DOHH2 (cell line): ENCODE measurements at regions not wholly inside any gene's neighbourhood (a gene's known extent, or its start where the extent isn't known, plus 50 kb on each side); places are given as distances from the start of the nearest gene placed in this dataset.

Source experiments
- H3F3A ChIP-seq: fragments of 200-600 bp; sonication (generic), shearing (Covaris generic); 2 replicates; pipeline ENCODE4 v1.6.0; 2016; ENCODE audit warnings: antibody characterized with exemption, mild to moderate bottlenecking; ENCODE audit not compliant: control insufficient read depth, insufficient read depth
- H3K27ac ChIP-seq: fragments of 200-600 bp; sonication (generic); 2 replicates; pipeline ENCODE4 v1.5.1; 2014; ENCODE audit warnings: low read depth, mild to moderate bottlenecking, low read length, moderate library complexity
- H3K27me3 ChIP-seq: fragments of 200-600 bp; sonication (generic); 2 replicates; pipeline ENCODE4 v1.6.1; 2014; ENCODE audit warnings: mild to moderate bottlenecking, low read length, mixed read lengths; ENCODE audit not compliant: control insufficient read depth
- H3K36me3 ChIP-seq: fragments of 200-600 bp; sonication (generic); 2 replicates; pipeline ENCODE4 v1.6.1; 2014; ENCODE audit warnings: mild to moderate bottlenecking, low read length, moderate library complexity, mixed read lengths; ENCODE audit not compliant: control insufficient read depth
- H3K4me1 ChIP-seq: fragments of 200-600 bp; sonication (generic); 2 replicates; pipeline ENCODE4 v1.6.1; 2014; ENCODE audit warnings: mild to moderate bottlenecking, low read length, mixed read lengths; ENCODE audit not compliant: control insufficient read depth
- H3K4me2 ChIP-seq: fragments of 200-600 bp; sonication (generic); 2 replicates; pipeline ENCODE4 v1.6.0; 2014; ENCODE audit warnings: mild to moderate bottlenecking, low read length, moderate library complexity
- H3K4me3 ChIP-seq: fragments of 200-600 bp; sonication (generic); 2 replicates; pipeline ENCODE4 v1.5.1; 2014; ENCODE audit warnings: mild to moderate bottlenecking, low read length, mixed read lengths
- H3K79me2 ChIP-seq: fragments of 200-600 bp; sonication (generic); 2 replicates; pipeline ENCODE4 v1.6.1; 2014; ENCODE audit warnings: mild to moderate bottlenecking, low read length, mixed read lengths; ENCODE audit not compliant: control insufficient read depth
- H3K9me2 ChIP-seq: fragments of 200-600 bp; sonication (generic); replicated peaks from 2 replicates; pipeline ENCODE4 v1.6.1; 2014; ENCODE audit warnings: mild to moderate bottlenecking, low read length, mixed read lengths; ENCODE audit not compliant: control insufficient read depth
- H3K9me3 ChIP-seq: fragments of 200-600 bp; sonication (generic); 2 replicates; pipeline ENCODE4 v1.6.1; 2014; ENCODE audit warnings: antibody characterized with exemption, low read length, mixed read lengths; ENCODE audit not compliant: control insufficient read depth, insufficient read depth
- H4K20me1 ChIP-seq: fragments of 200-600 bp; sonication (generic); 2 replicates; pipeline ENCODE4 v1.6.0; 2014; ENCODE audit warnings: low read depth, mild to moderate bottlenecking, antibody characterized with exemption, low read length, moderate library complexity; ENCODE audit not compliant: control insufficient read depth, insufficient read depth
- CTCF ChIP-seq: fragments of 200-600 bp; sonication (generic); IDR thresholded peaks from one replicate; pipeline ENCODE4 v1.5.1; 2014; ENCODE audit warnings: antibody characterized with exemption, mild to moderate bottlenecking, low read depth, low read length; ENCODE audit not compliant: poor library complexity, severe bottlenecking
- EZH2phosphoT487 ChIP-seq: fragments of 200-600 bp; sonication (generic); IDR thresholded peaks from 2 replicates; pipeline ENCODE4 v1.6.1; 2017; ENCODE audit warnings: borderline replicate concordance, mild to moderate bottlenecking, antibody characterized with exemption, low read length, moderate library complexity, mixed read lengths

GRCh38 chr4:100082852-100083251 is 107.4 kb downstream of the DDIT4L start:
- Histone ChIP-seq H3K9me3 (no peaks in the 10 kb centered on the region), H3K4me2 (no peak overlapping the region), H3K9me2 (no peaks in the 10 kb centered on the region), H3K36me3 (no peaks in the 10 kb centered on the region), H3K27ac (no peak overlapping the region), H3K4me1 (no peaks in the 10 kb centered on the region), H3F3A (no peaks in the 10 kb centered on the region), H3K79me2 (no peaks in the 10 kb centered on the region), H3K27me3 (no peaks in the 10 kb centered on the region), H3K4me3 (no peak overlapping the region), H4K20me1 (no peaks in the 10 kb centered on the region)
- TF ChIP-seq EZH2phosphoT487 (no peak), CTCF (no peak)

GRCh38 chr4:100081491-100081890 is 108.8 kb downstream of the DDIT4L start:
- H3K9me3 ChIP-seq = peaks cover 3% of the 10 kb centered on the region; the same call in 1 of the 2 replicates
- TF ChIP-seq CTCF = no peak
- TF ChIP-seq EZH2phosphoT487 = no peak
- no peak overlapping the region for H3K4me2 ChIP-seq
- no peaks in the 10 kb centered on the region for H3K27me3 ChIP-seq
- H3K9me2 ChIP-seq = no peaks in the 10 kb centered on the region
- no peaks in the 10 kb centered on the region for H4K20me1 ChIP-seq
- H3F3A ChIP-seq = no peaks in the 10 kb centered on the region
- no peaks in the 10 kb centered on the region for H3K36me3 ChIP-seq
- no peak overlapping the region for H3K27ac ChIP-seq
- H3K4me1 ChIP-seq = no peaks in the 10 kb centered on the region
- no peaks in the 10 kb centered on the region for H3K79me2 ChIP-seq
- H3K4me3 ChIP-seq = no peak overlapping the region

- Histone ChIP-seq H4K20me1 (no peaks in the 10 kb centered on the region), H3K4me2 (no peak overlapping the region), H3K9me3 (peaks cover 4% of the 10 kb centered on the region; the same call in 1 of the 2 replicates), H3K9me2 (no peaks in the 10 kb centered on the region), H3K4me1 (no peaks in the 10 kb centered on the region), H3K36me3 (no peaks in the 10 kb centered on the region), H3F3A (no peaks in the 10 kb centered on the region), H3K4me3 (no peak overlapping the region), H3K27me3 (no peaks in the 10 kb centered on the region), H3K27ac (no peak overlapping the region), H3K79me2 (no peaks in the 10 kb centered on the region)
- TF ChIP-seq EZH2phosphoT487 = no peak
- no peak for TF ChIP-seq CTCF
Observed at GRCh38 chr4:100079264-100079663, 111.0 kb downstream of the DDIT4L start.

GRCh38 chr4:100076753-100077152 is 113.5 kb downstream of the DDIT4L start:
- H3K4me3 ChIP-seq = no peak overlapping the region
- peaks cover 4% of the 10 kb centered on the region; the same call in 1 of the 2 replicates for H3K9me3 ChIP-seq
- no peaks in the 10 kb centered on the region for H3K9me2 ChIP-seq
- H3K79me2 ChIP-seq = no peaks in the 10 kb centered on the region
- no peaks in the 10 kb centered on the region for H3K4me1 ChIP-seq
- H4K20me1 ChIP-seq = no peaks in the 10 kb centered on the region
- H3K27ac ChIP-seq = no peak overlapping the region
- no peaks in the 10 kb centered on the region for H3K36me3 ChIP-seq
- no peaks in the 10 kb centered on the region for H3F3A ChIP-seq
- TF ChIP-seq EZH2phosphoT487 (no peak), CTCF (no peak)
- H3K27me3 ChIP-seq = no peaks in the 10 kb centered on the region
- H3K4me2 ChIP-seq = no peak overlapping the region
